HG03469 (cell line): ENCODE measurements at regions not wholly inside any gene's neighbourhood (a gene's known extent, or its start where the extent isn't known, plus 50 kb on each side); places are given as distances from the start of the nearest gene placed in this dataset.
"Not testable (repeated sequence)": the region's sequence is repeated elsewhere in the genome, so short reads cannot be mapped to it uniquely, and the experiment has no call there.

ENCODE experiments used
- ATAC-seq: cut with Tn5 transposase; IDR thresholded peaks from one replicate; pipeline ENCODE4 v1.9.1; 2021; ENCODE audit warnings: mild to moderate bottlenecking, moderate library complexity, moderate number of reproducible peaks; ENCODE audit not compliant: unreplicated experiment

DNA sequence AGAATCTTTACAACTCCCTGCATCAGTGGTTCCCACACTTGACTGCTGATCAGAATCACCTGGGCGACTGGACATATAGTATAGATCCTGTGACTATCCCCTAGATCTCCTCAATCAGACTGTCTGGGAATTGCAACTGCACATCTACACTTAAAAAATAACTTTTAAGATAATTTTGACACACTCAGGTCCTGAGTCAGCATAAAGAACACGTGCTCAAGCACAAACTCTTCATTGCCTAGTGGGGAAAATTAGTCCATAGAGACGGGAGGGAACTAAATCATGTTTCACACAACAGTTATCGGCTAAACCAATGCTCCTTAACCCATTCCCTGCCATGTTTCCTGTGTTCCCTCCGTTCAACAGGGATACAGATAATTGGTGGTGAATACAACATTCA lies 243.5 kb upstream of the FGF13 start:
- ATAC-seq: no peak

DNA sequence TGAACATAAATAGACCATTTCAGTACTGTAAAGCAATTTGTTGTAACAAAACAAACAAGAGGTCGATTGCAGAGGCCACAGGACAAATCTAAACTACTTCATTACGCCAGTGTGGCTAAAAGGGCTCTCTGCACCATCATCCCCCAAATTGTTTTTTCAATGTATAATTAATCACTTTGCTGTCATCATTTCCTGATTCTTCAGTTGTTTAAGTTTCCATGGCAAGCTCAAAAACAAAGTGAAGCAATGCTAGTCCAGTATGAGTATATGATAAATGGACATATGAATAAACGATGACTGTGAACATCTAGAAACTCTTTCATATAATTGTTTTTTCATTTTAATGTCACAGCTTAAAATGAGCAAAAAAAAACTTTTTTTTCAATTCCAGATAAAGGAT lies 235.4 kb upstream of the FGF13 start:
- no peak for ATAC-seq

DNA sequence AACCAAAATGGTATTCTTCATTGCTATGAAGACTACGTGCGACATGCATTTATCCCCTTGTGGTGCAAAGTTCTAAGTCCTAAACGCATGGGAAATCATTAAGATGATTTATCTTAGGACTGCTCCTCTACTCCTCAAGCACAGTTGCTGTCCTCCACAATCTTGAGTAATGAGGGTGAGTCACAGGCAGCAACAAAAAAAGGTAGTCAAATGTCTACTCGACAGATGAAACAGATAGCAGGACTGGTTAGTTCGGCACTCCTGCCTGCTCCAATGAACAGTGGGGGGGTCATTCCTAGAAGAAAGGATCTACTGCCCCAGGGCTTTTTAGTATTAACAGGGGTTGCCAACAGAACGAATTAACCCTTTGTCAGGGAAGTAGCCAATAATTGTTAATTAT lies 233.7 kb upstream of the FGF13 start:
- no peak for ATAC-seq

DNA sequence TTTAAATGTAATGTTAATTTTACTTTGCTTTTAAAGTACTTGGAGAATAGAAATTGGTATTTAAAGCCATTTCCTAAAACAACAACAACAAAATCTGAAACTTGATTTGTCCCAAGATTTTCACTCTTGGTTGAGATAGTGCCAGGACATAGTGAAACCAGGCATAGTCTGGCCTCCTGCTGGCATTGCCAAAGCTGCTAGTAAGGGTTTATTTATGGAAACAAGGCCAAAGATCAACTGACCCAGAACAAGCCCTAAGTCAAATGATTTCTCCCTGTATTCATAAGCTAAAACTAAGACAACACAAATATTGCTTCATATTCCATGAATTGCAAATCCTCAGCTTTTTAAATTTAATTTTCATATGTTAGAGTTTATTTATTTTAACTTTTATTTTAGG lies 227.5 kb upstream of the FGF13 start:
- ATAC-seq: no peak

DNA sequence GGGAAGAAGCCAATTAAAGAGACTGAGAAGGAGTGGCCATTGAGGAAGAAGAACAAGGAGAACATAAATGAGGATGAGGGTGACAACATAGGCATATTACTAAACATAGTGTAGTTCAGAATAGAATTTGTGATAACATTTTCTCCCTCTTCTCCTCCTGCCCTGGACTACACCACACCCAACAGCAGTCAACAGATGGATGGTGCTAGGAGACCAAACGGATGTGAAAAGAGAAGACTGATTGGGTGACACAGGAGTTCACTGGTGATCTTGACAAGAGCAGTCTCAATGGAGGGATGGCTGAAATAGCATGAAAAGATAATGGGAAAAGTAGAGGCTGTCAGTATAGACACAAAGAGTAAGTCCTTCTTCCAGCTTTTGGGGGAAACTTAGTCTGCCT lies 226.5 kb upstream of the FGF13 start:
- ATAC-seq: no peak

DNA sequence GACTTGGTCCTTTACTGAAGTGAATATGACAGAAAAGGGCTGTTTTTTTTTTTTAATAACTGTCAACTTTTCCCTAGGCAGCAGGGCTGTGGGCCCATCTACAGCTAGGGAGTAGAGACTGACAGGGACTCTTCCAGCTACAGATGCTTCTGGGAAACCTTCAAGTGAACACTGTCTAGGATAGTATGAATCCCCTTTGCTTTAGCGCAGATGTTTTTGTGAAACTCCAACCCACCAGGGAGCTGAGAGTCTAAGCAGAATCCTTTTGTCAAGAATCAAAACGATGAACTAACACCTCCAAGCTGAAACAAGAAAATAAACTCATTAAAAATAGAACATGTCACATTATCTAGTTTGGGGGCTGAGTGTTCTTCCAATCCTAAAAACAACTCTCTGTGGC lies 219.7 kb upstream of the FGF13 start:
- ATAC-seq: no peak

DNA sequence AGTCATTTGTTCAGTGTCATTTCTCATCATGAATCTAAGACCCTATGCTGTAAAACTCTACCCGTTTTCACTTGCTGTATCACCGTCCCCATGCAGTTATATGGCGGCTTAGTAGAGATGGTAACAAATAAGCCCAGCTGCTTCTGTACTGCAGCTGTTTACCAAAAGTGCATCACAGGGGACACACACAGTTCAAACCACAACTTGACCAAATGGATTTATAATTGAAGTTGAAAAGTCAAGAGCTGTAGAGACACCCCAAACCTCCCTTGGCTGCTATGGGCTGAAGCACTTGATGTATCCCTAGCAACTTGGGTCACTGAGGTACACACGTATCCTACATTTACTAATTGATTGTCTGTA lies 219.0 kb upstream of the FGF13 start:
- ATAC-seq: no peak

DNA sequence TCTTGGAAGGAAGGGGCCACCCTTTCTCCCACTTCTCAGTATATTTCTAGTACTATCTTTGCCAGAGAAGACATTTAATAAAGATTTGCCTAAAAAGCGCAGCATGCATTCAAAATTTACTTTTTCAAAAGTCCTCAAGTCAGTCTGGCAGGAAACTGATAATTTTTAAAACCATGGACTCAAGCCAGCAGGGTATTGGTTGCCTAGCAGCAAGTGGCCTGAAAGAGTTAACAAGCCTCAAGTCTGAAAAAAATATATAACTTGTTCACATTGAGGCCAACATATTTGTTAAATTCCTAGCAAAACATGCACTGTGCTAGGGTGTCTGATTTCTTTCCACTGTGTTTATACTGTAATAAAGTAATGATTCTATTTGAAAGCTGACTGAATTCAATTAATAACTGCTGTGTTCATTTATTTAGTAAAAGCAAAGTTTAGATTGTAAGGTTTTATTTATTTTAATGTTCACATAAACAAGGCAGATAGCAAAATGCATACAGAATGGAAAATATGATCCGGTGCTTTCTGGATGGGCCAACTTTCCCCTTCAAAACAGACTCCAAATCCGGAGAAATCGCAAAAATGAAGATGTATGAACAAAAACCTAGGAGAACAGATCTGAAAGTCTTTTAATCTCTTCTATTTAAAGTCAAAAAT lies 218.5 kb upstream of the FGF13 start:
- ATAC-seq: no peak

DNA sequence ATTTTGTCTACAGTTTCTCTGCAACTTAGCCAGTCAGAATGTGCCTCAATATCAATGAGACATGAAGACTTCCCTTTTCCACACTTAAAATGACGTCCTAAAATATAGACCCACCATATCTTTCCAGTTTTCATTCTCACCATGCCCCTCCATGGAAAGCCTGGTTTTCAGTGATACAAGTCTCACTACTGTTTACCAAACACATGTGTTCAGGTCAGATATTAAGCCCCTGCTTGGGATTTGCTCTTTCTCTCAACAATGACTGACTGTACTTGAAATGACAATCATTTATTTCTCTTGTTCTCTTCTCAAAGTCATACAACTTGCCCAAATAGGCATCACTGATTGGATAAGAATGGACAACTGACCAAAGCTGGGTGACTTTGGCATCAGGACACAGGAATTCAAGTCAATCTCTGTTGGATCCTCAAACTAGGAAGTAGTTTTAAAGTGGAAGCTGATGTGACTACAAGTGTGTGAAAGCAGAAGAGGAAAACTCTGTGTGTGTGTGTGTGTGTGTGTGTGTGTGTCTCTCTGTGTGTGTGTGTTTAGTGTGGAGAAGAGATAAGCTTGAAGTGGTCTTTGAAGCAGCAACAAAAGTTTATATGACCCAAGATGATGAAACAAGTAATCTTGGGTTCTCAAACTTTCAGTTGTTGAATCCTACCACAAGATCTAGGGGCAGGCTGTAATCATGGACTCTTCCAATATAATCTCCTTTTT lies 217.4 kb upstream of the FGF13 start:
- no peak for ATAC-seq

DNA sequence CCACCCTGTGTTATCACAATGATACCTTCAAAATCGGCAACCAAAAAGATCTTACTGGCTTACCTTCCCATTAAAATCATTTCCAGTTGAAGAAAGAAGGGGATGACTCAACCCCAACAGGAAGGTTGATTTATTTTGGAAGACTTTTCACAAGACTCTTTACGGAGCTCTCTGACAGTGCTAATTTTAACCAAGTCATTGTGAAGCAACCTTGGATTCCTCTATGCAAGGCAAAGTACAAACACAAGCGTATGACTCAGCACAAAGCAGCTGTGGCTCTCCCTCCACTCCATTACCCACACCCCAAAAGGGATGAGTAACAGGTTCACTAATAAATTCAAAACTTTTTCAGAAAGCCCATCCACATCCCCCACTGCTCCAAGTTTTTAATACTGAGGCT lies 213.8 kb upstream of the FGF13 start:
- ATAC-seq: no peak

DNA sequence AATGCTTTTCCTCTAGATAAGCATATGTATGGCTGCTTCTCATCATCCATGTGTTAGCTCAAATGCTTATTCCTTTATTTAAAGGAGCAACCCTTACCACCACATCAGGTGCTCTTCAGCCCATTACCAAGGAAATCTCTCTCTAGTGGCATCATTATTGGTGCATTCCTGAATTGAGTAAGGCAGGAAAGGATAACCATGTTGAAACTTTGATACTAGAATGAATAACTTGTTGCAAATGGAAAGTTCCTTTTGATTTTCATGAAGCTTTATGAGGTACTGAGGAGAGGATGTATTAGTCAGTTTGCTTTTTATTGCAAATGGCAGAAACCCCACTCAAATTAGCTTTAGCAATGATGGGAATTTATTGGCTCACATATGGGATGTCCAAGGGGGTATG lies 212.3 kb upstream of the FGF13 start:
- no peak for ATAC-seq

DNA sequence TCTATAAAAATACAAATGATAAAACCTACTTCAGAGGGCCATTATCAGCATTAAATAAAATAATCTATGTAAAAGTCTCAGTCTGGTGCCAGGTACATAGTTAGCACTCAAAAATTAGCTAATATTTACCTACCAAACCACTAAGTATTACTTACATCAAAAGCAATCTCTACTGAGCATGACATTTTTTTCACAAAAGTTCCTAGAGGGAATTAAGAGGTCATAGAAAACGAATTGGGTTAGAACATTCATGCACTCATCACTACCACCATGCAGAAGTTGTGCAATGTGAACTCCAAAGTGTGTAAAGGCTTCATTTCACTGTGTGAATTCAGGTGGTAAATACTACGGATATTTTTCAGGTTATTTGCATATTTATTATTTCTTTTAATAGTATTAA lies 209.5 kb upstream of the FGF13 start:
- ATAC-seq: no peak

DNA sequence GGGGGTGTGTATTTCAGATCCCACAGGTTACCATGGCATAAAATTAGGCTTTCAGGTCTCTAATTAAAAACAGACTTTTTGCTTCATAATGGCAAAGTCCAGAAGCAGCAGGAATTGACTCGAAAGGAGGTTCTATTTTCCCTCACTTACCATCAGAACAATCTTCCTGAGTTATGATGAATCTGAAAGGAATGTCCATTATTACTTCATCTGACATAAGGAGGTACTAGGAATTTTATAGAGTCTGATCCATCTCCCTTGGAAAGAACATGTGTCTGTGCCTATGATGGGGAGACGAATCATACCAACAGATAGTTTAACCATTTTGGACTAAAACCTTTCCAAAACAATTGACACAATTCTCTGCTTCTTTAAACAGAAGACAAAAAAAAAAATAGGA lies 206.3 kb upstream of the FGF13 start:
- no peak for ATAC-seq

DNA sequence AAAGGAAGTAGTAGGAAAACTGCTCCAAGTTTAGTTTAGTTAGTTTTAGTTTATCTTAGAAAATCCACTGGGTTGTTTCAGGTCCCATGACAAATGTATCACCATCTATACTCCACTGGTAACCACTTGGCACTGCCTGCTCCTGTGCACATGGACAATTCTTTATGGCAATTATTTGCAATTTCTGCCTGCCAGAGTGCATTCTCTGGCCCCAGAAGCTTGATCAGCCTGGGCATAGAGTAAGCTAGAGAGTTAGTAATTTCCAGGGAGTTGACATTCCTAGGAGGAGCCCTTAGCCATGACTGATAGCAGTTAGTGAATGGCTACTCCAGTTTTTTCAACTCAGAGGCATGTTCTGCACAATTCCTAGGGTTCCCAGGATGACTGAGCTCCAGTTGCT lies 203.2 kb upstream of the FGF13 start:
- no peak for ATAC-seq

DNA sequence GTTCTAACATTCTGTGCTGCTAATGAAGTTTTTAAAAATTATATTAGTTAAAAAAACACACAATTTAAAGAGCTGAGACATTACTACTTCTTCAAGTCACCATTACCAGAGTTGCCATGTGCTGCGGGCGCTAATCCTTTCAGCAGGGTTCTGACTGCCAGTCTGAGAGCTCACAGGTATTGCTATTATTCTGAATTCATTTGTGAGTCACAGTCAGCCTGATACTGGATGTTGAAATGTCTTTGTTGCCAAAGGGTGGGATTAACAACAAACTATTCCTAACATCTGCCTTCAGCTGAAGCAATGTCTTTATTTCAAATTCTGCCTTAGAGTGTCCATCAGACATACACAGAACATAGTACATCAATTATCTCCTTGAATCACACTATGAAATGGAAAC lies 197.1 kb upstream of the FGF13 start:
- ATAC-seq: no peak

DNA sequence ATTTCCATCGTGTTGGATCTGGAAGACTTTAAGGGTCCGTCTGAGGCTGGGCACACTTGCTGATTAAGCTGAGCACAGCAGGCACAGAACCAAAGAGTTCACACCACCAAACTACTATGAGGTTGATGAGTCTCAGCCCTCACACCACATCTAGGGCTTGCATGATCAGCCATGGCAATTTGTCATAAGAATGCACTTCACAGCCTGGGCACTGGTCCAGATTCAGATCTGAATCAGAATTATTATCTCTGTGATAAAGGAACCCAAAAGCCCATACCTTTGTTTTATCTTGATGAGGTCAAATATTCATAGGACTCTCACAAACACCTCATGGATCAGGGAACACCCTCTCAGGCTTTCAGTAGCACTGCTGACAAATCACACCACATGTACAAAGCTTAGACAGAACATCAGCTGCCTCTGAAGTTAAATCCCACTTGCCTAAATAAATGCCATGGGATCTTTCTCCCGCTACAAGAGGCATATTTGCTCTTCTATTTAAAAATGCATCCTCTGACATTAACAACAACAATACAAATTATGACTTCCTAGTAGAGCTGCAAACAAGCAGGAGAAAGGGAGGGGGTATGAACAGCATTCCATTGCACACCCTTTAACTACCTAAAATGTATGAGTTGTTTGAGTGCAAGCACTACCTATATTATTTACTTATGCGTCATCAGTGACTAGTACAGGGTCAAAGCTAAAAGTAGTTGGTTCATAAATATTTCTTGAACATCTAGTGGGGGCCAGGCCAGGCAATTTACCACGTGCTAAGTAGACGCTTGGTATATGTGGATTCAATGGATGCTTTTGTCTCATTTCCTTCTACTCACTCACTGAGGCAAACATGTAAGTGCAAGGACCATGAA lies 186.3 kb upstream of the FGF13 start:
- ATAC-seq: no peak

DNA sequence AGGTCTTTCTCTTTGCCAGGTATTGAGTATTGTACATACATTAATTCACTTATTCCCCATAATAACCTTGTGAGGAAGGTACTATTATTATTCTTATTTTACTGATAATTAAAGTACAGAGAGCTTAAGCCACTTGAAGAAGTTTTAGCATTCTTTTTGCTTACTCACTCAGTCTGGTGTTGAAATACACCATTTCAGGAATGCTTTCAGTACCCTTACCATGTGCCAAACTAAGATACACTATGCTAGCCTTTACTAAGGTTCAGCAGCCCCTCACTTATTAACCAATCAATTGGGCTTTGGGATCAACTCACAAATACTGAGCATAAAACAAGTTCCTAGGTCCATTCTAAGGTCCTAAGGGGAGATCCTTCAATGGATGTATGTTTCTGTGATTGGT lies 179.0 kb upstream of the FGF13 start:
- ATAC-seq: no peak

DNA sequence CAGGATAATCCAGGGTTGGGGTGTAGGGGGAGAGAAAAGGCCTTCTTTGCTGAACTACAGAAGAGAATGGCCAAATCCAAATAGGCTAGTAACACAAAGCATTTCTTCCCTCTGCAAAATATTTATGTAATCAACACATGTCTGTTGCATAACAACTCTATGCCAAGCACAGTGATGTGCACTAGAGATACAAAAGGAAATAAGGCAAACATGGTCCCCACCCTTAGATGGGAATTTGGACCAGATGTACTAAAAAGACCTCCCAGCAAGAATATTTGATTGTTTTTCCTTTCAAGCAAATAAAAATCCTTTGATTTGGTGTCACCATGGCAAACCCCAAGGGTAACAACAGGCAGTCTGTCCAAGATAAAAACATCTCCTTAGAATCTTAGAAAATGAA lies 177.6 kb upstream of the FGF13 start:
- no peak for ATAC-seq

DNA sequence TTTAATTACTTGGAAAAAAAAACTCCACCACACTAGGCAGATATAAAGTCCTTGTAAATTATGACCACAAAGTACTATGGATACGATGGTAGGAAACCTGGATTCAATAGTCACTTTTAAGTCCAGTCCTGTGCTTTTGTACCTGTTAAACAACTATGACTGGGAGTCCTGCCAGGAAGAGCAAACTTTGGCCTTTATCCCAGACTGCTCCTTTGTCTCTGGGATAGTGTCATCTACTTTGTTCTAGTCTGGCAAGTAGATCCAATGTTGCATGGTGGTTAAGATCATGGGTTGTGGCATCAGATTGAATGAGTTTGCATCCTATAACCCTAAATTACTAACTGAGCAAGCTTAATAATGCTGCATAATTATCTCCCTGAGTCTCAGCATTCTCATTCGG lies 175.3 kb upstream of the FGF13 start:
- ATAC-seq: no peak

DNA sequence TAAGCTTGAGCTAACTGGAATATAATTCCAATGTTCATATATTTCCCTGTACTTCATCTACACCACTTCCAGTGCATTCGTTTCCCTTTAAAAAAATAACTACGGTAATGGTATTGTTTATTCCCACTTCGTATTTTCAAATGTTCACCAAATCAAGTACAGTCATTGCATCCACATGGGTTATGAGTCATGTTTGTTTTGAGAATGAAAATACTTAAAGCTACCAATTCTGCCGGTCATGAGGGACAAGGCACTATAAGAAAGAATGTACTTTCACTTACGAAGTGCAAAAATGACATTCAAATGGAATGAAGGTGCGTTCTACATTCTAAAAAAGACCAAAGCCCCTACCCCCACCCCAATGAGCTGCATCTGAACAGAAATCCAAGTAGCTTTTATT lies 174.4 kb upstream of the FGF13 start:
- no peak for ATAC-seq

DNA sequence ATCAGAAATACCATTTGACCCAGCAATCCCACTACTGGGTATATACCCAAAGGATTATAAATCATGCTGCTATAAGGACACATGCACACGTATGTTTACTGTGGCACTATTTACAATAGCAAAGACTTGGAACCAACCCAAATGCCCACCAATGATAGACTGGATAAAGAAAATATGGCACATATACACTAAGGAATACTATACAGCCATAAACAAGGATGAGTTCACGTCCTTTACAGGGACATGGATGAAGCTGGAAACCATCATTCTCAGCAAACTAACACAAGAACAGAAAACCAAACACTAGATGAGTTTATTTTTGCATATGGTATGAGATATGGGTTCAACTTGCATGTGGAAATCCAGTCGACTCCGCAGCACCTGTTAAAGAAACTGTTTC lies 168.8 kb upstream of the FGF13 start:
- not testable (repeated sequence) for ATAC-seq

DNA sequence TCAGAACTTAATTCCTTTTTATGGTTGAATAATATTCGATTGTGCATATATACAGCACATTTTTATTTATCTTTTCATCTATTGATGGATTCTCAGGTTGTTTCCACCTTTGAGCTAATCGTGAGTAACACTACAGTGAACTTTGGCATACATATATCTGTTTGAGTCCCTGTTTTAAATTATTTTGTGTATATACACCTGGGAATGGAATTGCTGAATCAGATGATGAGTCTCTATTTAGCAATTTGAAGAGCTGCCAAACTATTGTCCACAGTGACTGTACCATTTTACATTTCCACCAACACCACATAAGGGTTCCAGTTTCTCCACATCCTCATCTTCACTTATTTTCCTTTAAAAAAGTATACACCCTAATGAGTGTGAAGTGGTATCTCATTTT lies 166.2 kb upstream of the FGF13 start:
- no peak for ATAC-seq
